ENCODE measurements at regions not wholly inside any gene's neighbourhood (a gene's known extent, or its start where the extent isn't known, plus 50 kb on each side); places are given as distances from the start of the nearest gene placed in this dataset.

- DNase-seq (ENCODE audit: low spot score in 2 of 2), result no peak
- intact Hi-C loops (cut with DNase I), result loop anchor here (1.0 to 10.0 kb wide), 2 partner anchors 79 to 311 kb away; no protein-coding TSS in a partner anchor
- TF ChIP-seq CTCF (IDR thresholded peaks at IDR 0.05), result peak; percentile 64 to 79 (median 77)
- Histone ChIP-seq H3K27ac (no peak overlapping the region), H3K4me3 (no peak overlapping the region), H3K27me3 (no peaks in the 10 kb centered on the region), H3K9me3 (no peaks in the 10 kb centered on the region), H3K4me1 (no peaks in the 10 kb centered on the region), H3K36me3 (no peaks in the 10 kb centered on the region)
Observed at GRCh38 chr9:109574061-109574882, 76.2 kb upstream of the PTPN3 start.

GRCh38 chr9:109576762-109577161, 78.7 kb upstream of the PTPN3 start:
- Histone ChIP-seq H3K4me1 (no peaks in the 10 kb centered on the region), H3K9me3 (no peaks in the 10 kb centered on the region), H3K4me3 (no peak overlapping the region), H3K27ac (no peak overlapping the region), H3K36me3 (no peaks in the 10 kb centered on the region), H3K27me3 (no peaks in the 10 kb centered on the region)
- DNase-seq (ENCODE audit: low spot score in 2 of 2), result no peak
- TF ChIP-seq CTCF (IDR thresholded peaks at IDR 0.05), result no peak
- intact Hi-C loops (cut with DNase I), result loop anchor here (5.0 to 10.0 kb wide), 2 partner anchors 308 to 576 kb away; no protein-coding TSS in a partner anchor

GRCh38 chr9:109579191-109579948, 81.3 kb upstream of the PTPN3 start:
- H3K27me3 ChIP-seq, result no peaks in the 10 kb centered on the region
- TF ChIP-seq CTCF (IDR thresholded peaks at IDR 0.05), result no peak
- DNase-seq (ENCODE audit: low spot score in 2 of 2), result no peak
- H3K27ac ChIP-seq, result no peak overlapping the region
- intact Hi-C loops (cut with DNase I), result loop anchor here (5.0 to 10.0 kb wide), 2 partner anchors 305 to 573 kb away; no protein-coding TSS in a partner anchor
- H3K9me3 ChIP-seq, result no peaks in the 10 kb centered on the region
- no peak overlapping the region for H3K4me3 ChIP-seq
- H3K4me1 ChIP-seq, result no peaks in the 10 kb centered on the region
- no peaks in the 10 kb centered on the region for H3K36me3 ChIP-seq

- TF ChIP-seq CTCF (IDR thresholded peaks at IDR 0.05), result no peak
- Histone ChIP-seq H3K36me3 (no peaks in the 10 kb centered on the region), H3K4me3 (no peak overlapping the region), H3K9me3 (no peaks in the 10 kb centered on the region), H3K27ac (no peak overlapping the region), H3K27me3 (no peaks in the 10 kb centered on the region), H3K4me1 (no peaks in the 10 kb centered on the region)
- intact Hi-C loops (cut with DNase I), result no loop called here
- DNase-seq (ENCODE audit: low spot score in 2 of 2), result no peak
Observed at GRCh38 chr9:109582386-109582785, 84.3 kb upstream of the PTPN3 start.

GRCh38 chr9:109584205-109584604, 86.1 kb upstream of the PTPN3 start:
- Histone ChIP-seq H3K27me3 (no peaks in the 10 kb centered on the region), H3K36me3 (no peaks in the 10 kb centered on the region), H3K4me1 (peaks cover 0 to 3% of the 10 kb centered on the region in 2 donors), H3K27ac (no peak overlapping the region), H3K4me3 (no peak overlapping the region), H3K9me3 (no peaks in the 10 kb centered on the region)
- intact Hi-C loops (cut with DNase I), result no loop called here
- no peak for DNase-seq (ENCODE audit: low spot score in 2 of 2)
- TF ChIP-seq CTCF (IDR thresholded peaks at IDR 0.05), result no peak

Data from ascending aorta (tissue), 2 donors.